NK-92 treated with Interleukin-12 subunit alpha and Interleukin-12 subunit beta, amount 100 ng/mL, for 24 hours (cell line): ENCODE measurements at regions not wholly inside any gene's neighbourhood (a gene's known extent, or its start where the extent isn't known, plus 50 kb on each side); places are given as distances from the start of the nearest gene placed in this dataset.

ENCODE experiments used
- DNase-seq: peaks from one replicate; lab custom pipeline; 2025; lab: John Stamatoyannopoulos, UW

DNA sequence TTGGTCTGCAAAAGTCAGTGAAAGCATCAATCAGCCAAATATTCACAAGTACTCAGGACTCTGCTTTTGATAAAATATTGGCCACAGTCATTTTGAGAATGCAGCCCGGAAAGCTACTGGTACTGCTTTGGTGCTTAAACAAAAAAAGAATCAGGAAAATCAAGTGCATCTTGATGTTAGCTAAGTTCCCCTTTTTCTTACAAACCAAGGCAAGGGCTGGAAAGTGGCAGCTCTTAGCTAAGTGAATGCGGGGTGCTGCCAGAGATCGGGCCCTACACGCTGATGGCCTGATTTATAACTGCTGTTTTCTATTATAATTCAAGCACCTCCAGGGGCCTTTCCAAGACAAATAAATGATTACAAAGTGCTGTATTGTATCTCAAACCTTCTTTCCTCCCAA, 136.8 kb upstream of the MGMT start:
- DNase-seq, result no peak

DNA sequence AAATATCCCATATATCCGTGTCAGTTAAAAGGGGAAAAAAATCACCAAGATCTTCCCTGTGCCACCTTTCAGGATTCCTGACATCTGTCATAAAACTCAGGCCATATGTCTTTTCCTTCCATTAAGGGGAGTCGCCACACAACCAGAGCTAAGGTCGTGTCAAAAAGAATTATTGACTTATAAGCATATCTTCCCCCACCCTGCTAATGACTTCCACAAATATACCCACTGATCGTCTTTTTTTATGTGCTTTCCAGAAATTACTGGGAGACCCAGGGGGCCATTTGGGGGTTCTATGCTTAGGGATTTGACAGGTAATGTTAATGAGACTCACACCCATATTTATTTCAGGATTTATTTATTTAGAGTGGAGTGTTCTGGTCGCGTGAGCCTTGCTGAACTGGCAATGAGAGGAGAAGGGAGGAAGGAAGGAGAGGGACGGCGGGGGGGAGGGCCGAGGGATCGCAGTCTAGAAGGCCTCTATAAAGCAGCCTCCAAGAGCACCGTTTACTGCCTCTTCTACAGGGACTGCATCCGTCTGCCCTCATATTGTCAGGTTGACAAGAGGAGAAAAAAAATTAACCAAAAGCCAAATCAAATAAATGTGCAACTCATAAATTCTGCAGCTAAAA, 135.7 kb upstream of the MGMT start:
- DNase-seq, result no peak

GRCh38 chr10:129331839-129332220, 135.2 kb upstream of the MGMT start:
- DNase-seq, result no peak

GRCh38 chr10:129332476-129332875, 134.6 kb upstream of the MGMT start:
- DNase-seq, result no peak

- no peak for DNase-seq
Measured at GRCh38 chr10:129333706-129334105, 133.3 kb upstream of the MGMT start.

- no peak for DNase-seq
Measured at GRCh38 chr10:129334266-129334665, 132.8 kb upstream of the MGMT start.

DNA sequence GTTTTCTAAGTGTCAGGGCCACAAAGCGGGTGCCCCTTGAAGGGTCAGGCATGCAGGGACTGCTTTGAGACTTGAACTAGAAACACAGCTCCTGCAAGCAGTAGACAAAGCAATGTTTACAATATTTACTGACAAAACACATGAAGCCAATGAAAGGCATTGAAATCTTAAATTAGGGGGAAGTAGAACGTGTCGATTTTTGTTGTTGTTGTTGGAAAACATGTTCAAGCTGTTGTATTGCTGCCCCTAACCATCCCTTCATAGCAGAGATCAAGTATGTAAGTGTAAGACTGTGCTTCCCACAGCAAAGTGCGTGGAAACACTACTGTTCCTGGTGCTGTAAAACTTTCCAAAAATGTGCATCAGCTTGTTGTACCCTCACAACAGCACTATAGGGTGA, 131.6 kb upstream of the MGMT start:
- no peak for DNase-seq

- DNase-seq, result no peak
Measured at GRCh38 chr10:129335942-129336341, 131.1 kb upstream of the MGMT start.

GRCh38 chr10:129339191-129339590, 127.8 kb upstream of the MGMT start:
- no peak for DNase-seq

DNA sequence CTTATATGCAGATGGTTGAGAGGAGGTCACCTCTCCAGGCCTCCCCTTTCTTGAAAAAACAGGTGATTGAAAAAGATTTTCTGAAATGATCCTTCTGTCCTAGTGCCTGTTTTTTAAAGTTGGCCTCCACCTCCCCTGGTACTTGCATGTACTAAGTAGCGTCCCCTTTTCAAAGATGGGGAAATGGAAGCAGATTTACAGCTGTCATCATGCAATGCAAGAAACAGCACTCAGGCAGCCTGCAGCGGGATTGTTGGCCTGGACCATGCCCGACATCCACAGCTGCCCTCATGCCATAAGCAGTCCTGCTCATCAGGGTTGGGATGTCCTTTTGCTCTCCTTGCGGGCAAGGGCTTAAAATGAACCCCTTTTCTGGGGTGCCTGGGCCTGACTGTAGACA, 127.2 kb upstream of the MGMT start:
- no peak for DNase-seq

DNA sequence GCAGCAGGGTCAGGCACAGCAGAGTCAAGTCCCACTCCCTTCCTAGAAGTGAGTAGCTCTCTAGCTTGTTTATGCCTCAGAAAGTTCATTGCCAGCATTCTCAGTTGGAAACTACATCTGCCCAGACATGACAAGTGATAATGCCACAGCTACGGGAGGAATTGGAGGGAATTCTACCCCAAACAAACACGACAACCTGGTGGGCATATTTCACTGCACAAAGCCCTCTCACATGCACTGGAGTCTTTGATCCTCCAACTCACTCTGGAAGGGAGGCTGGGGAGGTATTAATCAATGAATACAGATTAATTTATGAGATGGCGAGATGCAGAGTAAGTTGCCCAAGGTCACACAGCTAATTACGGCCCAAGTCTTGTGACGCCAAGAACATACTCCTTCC, 126.0 kb upstream of the MGMT start:
- DNase-seq, result no peak

DNA sequence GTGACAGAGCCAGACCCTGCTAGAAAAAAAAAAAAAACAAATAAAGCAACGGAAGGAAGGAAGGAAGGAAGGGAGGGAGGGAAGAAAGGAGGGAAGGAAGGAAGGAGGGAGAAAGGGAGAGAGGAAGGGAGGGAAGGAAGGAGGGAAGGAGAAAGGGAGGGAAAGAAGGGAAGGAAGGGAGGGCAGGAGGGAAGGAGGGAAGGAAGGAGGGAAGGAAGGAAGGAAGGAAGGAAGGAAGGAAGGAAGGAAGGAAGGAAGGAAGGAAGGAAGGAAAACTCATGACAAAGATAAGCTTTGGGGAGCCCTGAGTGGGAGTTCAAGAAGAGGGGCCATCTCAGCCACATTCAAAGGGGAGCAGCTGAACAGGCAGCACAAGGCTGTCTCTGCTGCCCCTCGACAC, 124.7 kb upstream of the MGMT start:
- DNase-seq, result no peak

DNA sequence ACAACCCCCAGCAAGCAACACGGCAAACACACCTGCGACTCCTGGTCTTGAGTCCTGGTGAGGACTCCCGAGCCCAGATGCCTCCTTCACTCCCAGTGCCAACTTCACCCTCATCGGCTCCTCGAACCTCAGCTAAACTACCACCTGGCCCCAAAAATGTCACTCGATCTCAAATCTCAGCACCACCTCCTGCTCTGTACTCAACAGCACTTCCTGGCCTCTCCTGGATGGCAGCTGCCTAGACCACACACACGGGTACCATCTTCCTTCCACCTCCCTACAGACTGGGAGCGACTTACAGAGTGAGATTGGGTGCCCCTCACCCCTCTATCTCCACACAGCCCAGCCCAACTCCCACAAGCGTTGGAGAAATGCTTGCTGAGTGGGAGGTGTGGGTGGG, 123.9 kb upstream of the MGMT start:
- DNase-seq, result no peak

GRCh38 chr10:129344103-129344502, 122.9 kb upstream of the MGMT start:
- DNase-seq, result no peak

GRCh38 chr10:129344731-129345355, 122.2 kb upstream of the MGMT start:
- DNase-seq, result no peak

- DNase-seq, result no peak
Measured at GRCh38 chr10:129345763-129346162, 121.3 kb upstream of the MGMT start.

GRCh38 chr10:129350690-129351089, 116.4 kb upstream of the MGMT start:
- no peak for DNase-seq

DNA sequence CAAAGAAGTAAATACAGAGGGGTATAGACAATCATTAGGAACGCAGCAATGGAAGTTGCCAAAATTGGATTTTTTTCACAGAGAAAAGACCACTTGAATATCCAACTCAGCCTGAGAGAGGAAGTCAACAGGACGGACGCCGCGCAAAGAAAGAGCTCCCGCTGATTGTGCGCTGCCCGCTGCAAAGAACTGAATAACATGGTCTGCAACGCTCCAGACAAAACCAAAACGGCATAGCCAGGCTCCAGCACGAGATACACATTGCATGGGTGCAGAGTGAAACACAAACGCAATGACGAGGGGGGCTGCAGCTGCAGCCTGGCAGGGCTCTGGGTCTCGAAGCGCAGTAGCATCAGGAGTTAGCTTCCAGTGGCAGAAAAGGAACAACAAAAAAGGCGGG, 113.9 kb upstream of the MGMT start:
- no peak for DNase-seq

DNA sequence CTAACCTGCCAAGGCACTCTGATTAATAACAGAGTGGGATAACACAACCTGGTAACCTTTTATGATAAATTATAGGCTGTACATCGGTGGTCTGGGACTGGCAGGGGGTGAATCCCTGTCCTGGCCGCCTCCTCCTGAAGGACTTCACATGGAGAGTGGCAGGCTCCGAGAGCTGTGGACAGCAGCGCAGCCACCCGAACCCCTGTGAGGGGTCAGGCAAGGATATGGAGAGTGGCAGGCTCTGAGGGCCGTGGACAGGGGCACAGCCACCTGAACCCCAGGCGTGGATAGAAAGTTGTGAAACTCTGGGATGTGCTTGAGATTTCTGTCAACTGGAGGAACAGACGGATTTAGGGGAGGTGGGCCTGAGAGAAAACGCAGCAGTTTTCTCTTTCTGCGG, 107.0 kb upstream of the MGMT start:
- DNase-seq, result no peak

- DNase-seq, result no peak
Measured at GRCh38 chr10:129361676-129362376, 105.2 kb upstream of the MGMT start.

- DNase-seq, result no peak
Measured at GRCh38 chr10:129364949-129365348, 102.1 kb upstream of the MGMT start.

GRCh38 chr10:129365767-129366402, 101.2 kb upstream of the MGMT start:
- DNase-seq, result no peak

DNA sequence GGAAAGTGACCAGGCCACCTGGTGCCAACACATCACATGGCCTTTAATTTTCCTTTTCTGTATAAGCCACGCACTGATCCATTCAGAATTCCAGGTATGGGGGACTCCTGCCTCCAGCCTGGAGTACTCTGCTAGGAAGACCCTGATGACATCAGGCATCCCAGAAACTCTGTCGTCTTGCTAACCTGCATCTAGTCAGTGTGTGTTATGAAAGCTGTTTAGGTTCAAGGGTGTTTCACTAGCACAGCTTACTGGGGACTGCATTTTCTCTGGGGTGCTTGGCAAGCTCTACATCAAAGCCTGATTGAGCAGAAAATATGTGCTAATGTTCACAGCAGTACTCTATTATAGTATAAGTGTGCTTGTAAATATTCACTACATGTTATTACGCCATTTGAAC, 100.6 kb upstream of the MGMT start:
- DNase-seq, result no peak
